NCI-H774 (cell line): ENCODE measurements at regions not wholly inside any gene's neighbourhood (a gene's known extent, or its start where the extent isn't known, plus 50 kb on each side); places are given as distances from the start of the nearest gene placed in this dataset.
"Not testable (repeated sequence)": the region's sequence is repeated elsewhere in the genome, so short reads cannot be mapped to it uniquely, and the experiment has no call there.

ENCODE experiments used
- DNase-seq: peaks from one replicate; lab custom pipeline; 2025; lab: John Stamatoyannopoulos, UW

DNA sequence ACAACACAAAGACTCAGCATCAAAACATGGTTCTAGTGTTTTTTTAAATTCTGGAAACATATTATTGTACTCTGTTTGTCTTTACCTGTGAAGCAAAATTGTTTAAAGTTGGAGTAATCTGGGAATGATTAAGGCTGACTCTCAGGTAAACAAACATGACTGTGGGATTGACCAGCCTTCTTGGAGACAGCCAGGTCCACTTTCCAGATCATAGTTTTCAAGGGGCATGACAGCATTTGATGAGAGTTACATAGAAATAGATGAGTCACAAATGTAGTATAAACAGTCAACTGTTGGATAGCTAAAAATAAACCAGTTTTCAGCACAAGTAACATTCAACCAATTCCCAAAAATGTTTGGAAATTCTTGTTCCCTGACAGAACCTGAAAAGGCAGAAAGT is 1680.9 kb downstream of the OLFM4 start:
- no peak for DNase-seq

DNA sequence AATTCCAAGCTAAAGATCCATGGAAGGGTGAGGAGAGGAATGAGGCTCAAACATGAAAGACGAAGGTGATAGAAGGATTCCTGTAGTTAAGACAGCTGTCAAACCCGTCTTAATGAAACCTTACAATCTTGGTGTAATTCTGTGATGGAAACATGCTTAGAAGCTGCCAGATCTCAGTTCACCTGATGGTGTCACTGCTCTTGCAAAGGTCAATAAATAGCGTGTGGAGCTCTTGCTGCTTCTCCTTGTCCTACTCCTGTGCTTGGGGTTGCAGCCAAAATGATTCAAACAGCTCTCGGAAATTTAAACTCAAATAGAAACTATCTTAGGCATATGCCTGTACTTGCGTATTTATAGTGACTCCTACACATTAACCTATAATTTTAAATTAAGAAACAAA is 1705.0 kb downstream of the OLFM4 start:
- no peak for DNase-seq

DNA sequence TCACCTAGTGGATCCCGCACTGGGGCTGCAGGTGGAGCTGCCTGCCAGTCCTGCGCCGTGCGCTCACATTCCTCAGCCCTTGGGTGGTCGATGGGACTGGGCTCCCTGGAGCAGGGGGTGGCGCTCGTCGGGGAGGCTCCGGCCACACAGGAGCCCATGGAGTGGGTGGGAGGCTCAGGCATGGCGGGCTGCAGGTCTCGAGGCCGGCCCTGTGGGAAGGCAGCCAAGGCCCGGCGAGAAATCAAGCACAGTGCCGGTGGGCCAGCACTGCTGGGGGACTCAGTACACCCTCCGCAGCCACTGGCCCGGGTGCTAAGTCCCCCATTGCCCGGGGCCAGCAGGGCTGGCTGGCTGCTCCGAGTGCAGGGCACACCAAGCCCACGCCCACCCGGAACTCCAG is 1708.6 kb downstream of the OLFM4 start:
- DNase-seq: not testable (repeated sequence)

DNA sequence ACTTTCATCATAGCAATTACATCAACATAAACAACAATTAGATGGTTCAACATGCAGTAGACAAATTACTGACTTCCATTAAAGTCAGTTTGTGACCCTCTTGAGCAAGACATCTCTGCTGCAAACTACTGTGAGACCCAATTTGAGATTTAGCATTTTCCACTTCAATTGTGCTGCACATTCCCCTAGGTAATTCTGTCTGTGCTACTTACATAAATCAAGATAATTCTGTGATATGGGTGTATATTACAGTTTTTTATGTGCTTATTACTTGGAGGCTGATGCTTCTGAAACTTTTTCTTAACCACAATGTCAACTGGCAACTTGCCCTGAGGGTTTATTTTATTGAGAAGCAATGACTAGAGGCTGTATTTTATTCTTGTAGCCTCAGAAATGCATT is 1714.4 kb downstream of the OLFM4 start:
- no peak for DNase-seq

DNA sequence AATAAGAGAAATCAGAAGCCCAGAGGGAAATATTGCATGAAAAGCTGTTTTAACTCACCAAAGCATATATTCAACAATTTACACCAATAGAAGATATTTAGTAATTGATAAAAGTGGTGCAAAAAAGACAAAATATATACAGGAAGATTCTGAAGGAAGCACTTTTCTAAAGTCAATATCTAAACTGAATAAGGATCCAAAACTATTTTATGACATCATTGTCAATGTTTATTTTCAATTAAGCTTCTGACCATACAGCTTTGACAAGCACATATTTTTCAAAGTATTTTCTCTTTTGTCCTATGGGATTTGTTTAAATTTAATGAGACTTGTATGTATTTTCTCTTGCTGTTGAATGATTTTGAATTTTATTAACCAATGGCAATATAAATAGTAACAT is 1716.1 kb downstream of the OLFM4 start:
- no peak for DNase-seq

DNA sequence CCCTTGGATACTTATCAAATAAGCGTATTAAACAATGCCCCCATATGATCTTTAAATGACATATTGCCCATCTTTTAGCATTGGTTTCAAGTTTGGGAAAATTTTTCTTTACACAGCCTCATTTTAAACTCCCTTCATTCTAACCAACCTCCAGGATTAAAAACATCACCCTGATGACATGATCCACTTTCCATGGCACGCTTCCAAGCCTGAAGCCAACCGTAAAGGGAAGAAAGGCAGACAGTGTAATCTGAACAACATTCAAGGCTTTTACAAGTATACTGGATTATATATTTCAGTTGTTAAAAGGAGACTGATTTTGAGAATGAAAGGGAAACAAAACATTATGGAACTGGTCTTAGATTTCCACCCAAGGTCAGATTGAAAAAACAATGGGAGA is 1721.9 kb downstream of the OLFM4 start:
- DNase-seq: no peak

DNA sequence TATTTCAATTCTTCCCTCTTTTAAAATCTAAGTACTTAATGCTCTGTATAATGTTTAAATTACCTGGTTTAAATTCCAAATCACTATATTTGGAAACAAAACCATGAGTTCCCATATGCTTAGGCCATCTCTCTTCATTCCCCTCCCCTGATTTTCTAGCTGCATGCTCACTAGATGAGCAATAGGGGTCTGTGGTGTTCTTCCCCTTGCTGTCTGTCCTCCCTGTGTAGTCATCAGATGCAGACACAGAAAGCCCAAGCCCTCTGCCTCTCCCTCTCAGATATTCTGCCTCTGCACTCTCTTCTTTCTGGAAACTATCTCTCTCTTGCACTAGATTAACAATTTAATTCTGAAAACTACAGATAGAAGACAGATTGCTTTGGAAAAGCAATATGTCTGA is 1730.2 kb downstream of the OLFM4 start:
- DNase-seq: no peak

DNA sequence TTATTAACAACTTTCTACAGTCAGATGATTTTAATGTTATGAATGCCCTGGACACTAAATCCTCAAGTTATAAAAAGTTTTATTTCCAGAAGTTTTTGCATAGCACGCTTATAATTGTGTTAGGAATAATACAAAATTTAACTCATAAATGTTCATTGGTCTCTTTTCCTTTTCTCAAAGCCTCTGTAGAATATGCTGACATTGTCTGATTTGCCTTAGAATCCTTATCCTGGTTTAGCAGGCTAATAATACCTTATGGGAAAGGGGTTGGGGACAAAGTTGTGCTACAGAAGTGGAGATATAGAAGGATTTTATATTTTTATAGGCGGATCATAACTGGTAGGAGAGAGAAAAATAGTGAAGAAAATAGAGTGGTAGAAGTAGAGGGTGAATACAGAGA is 1739.6 kb downstream of the OLFM4 start:
- DNase-seq: no peak

DNA sequence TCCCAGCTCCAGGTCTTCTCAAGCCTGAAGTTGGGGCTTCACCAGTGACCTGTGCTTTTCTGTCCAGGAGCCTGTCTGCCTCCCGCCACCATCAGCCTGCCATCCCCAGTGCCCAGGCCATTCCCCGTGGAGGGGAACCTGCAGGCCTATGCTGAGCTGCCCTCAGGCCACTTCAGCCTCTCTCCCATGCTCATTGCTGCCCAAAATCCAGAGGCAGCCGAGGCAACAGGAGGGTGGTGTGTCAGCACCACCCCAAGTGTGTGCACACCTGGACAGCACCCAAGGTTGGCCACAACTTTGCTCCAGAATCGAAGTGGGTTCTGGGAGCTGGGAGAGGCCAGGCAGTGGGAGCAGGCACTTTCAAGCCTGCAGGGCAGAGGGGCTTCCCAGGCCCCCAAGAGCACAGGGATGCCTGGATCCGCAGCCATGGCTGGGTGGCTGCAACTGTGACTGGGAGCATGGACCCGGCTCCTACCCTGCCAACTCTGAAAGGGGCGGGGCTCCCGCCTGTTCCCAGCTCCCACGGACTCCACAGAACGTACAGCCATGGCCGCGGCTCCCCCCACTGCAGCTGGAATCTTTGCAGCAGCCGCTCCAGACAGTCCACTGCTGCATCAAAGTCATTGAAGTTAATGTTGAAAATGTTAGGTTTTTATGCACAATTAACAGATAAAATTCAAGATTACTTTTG is 1747.0 kb downstream of the OLFM4 start:
- no peak for DNase-seq

DNA sequence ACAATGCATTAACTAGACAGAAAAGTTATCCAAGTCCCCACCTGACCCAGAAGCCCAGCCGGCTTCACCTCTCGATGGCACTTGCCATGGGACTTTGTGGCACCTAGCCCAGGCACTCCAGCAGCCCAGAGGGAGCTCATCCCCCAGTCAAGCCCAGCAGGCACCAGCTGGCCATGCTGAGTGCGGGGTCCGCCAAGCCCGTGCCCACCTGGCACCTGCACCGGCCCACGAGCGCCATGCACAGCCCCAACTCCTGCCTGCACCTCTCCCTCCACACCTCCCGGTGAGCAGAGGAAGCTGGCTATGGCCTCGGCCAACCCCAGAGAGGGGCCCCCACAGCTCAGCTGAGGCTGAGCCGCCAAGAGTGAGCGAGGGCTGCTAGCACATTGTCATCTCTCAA is 1759.1 kb downstream of the OLFM4 start:
- no peak for DNase-seq

DNA sequence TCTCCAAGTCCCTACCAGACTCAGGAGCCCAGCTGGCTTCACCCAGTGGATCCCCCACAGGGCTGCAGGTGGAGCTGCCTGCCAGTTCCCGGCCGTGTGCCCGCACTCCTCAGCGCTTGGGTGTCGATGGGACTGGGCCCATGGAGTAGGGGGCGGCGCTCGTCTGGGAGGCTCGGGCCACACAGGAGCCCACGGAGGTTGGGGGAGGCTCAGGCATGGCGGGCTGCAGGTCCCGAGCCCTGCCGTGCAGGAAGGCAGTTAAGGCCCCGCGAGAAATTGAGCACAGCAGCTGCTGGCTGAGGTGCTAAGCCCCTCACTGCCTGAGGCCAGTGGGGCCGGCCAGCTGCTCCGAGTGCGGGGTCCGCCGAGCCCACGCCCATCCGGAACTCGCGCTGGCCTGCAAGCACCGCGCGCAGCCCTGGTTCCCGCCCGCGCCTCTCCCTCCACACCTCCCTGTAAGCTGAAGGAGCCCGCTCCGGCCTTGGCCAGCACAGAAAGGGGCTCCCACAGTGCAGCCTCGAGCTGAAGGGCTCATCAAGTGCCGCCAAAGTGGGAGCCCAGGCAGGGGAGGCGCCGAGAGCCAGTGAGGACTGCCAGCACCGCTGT is 1771.1 kb downstream of the OLFM4 start:
- DNase-seq: no peak

DNA sequence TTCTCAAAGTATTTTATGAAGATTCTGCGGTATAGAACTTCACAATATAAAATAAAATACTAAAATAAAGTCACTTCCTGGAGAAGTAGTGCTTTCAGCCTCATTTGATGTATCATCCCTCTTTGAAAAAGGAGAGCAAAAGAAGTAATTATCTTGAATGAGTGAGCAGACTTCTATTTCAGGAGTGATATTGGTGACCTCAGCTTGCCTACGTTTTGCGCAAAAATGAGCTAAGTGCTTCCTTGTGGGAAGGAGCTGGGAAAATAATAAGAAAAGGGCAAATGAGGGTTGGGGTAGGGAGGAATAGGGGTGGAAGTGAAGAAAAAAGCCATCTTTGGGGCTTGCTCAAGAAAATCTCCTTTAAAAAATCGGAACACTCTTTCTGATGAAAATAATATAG is 1773.6 kb downstream of the OLFM4 start:
- no peak for DNase-seq

DNA sequence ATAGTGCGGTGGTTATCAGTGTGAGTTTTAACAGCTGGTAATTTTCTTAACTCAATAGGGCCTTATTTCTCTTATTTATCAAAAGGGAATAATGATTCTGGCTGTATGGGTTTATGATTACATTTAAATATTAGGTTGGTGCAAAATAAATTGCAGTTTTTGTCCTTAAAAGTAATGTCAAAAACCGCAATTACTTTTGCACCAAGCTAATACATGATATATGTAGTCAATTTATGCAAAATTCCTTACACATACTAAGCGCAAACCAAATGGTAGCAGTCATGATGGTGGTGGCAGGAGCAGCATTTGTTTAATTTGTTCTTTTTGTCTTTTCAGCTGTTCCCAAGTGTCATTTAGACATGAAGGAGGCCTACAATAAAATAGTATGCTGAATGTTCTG is 1777.1 kb downstream of the OLFM4 start:
- DNase-seq: no peak

DNA sequence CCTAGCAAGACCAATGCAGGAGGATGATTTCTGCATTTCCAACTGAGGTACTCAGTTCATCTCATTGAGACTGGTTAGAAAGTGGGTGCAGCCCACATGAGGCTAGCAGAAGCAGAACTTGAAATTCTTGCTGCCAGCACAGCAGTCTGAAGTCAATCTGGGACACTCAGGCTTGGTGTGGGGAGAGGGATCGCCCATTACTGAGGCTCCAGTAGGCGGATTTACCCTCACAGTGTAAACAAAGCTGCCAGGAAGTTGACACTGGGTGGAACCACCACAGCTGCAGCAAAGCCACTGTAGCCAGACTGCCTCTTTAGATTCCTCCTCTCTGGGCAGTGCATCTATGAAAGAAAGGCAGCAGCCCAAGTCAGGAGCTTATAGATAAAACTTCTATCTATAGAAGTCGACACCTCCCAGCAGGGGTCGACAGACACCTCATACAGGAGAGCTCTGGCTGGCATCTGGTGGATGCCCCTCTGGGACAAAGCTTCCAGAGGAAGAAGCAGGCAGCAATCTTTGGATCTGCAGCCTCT is 1793.4 kb downstream of the OLFM4 start:
- DNase-seq: not testable (repeated sequence)

DNA sequence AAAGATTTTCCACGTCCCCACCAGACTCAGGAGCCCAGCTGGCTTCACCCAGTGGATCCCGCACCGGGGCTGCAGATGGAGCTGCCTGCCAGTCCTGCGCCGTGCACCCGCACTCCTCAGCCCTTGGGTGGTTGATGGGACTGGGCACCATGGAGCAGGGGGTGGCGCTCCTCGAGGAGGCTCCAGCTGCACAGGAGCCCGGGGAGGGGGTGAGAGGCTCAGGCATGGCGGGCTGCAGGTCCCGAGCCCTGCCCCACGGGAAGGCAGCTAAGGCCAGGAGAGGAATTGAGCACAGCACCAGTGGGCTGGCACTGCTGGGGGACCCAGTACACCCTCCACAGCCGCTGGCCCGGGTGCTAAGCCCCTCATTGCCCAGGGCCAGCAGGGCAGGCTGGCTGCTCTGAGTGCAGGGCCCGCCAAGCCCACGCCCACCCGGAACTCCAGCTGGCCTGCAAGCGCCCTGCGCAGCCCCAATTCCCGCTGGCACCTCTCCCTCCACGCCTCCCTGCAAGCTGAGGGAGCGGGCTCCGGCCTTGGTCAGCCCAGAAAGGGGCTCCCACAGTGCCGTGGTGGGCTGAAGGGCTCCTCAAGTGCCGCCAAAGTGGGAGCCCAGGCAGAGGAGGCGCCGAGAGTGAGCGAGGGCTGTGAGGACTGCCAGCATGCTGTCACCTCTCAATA is 1800.9 kb downstream of the OLFM4 start:
- DNase-seq: not testable (repeated sequence)

DNA sequence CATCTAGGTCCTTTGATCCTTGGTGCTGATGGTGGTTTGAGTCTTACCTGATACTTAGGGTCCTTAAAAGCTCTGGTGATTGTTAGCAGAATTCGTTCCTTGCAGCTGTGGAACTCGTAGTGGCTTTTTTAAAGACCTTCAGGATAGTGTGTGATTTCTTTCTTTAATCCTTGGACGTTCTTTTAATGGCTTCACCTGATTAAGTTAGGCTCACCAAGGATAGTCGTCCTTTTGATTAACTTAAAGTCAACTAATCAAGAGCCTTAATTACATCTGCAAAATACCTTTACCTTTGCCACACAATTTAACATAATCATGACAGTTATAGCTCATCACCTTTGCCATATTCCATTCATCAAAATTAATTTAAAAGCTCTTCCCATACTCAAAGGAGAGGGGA is 1807.7 kb downstream of the OLFM4 start:
- DNase-seq: no peak

DNA sequence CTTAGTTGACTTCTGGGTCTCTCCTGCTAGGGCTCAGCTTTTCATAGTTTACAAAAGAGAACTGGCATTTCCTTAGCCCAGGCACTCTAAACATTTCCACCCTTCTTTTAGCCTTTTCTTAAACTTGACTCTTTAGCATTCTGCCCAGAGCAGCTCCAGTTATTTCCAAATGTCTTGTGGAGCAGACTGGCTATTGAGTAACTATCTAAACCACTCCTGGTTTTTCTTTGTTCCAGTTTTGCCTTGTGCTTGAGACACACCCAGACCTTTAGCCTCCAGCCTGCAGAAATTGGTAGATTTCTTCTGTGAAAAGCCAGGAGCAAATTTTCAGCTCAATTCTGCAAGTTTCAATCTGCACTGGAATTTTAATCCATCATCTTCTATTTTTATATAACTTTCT is 1813.1 kb downstream of the OLFM4 start:
- DNase-seq: no peak

DNA sequence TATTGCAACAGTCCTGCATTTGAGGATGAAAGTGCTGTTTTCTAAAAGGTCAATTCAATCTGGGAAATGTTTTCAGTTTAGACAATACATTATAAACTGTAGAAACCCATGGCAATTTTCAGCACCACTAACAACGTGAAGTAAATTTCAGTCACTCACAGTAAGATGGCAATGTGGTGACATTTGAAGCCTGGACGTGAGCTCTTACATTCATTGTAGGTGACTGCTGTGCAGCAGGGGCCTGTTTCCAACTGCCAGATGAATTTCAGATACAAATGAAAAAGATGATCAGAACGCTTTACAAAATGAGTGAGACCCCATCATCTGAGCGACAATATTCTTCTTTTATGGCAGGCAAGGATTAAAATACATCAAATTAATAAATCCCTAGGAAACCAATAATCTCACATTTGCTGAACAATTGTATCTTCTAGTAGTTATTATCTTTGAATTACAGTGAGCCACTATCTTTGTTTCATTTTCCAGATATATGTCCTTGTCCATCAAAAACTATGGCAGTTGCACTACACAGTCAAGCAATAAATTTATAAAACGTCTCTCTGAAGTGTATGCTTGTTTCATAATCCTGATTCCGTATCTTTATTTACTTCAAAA is 1816.8 kb downstream of the OLFM4 start:
- no peak for DNase-seq

DNA sequence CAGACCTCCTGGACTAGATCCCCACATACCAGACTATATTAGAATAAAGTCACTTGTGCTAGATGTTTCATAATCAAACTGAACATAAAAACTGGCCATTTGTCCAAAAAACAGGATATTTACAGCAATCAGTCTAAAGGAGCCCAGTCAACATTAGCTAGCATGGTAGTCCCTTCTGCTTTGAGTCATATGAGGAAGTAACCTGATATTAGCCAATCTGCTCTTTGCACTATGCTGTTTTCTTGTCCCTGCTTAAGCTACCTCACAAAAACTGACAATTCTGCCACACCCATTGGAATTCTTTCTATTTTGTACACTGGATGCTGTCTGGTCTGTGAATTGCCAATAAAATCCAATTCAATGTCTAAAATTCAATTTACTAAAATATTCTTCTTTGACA is 1824.2 kb downstream of the OLFM4 start:
- DNase-seq: no peak

DNA sequence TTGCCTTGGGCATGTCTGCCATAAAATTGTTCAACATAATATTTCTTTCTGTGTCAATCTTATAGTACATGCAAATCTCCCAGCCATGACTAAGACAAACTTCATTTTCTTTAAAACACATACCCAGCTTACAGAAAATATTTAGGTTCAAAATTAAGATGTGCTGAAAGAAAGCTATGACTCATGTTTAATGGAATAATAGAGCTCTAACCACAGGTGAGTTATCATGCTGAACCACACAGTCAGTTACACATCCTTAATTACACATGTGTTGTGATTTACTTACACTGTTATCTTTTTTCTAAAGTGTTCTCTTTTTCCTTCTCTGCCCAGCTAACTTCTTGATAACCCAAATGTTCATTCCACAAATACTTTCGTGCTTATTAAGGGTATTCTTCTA is 1831.2 kb downstream of the OLFM4 start:
- DNase-seq: no peak

DNA sequence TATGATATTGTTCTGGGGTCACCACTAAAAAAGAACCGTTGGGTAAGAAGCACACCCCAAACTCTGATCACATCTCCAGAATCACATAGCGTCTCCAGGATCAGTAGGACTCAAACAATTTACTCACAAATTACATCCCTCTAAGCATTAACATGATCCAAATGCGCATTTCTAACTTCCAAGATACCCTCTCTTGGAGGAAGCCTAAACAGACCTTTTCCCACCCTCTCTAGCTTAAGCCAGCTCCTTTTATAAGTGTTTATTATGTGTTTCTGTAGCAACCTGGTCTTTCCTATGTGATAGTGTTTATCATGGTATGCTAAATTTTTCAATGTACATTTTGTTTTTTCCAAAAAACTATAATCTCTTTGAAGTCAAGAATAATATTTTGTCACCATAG is 1846.5 kb downstream of the OLFM4 start:
- DNase-seq: no peak

DNA sequence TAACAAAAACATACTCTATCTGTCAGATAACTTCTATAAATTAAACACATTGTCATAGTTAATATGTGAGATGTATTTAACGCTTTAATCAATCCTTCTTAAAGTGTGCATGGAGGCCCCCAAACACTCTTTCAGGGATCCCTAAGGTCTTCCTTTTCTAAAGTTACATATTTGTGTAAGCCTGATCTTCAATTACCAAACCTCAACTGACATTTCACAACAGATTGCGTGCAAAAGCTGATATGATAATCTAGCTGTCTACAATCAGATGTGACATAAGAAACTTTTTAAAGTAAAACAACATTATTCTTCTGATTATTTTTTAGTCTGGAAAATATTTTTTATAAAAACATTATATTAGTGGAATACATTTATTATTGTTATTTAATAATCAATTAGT is 1850.4 kb downstream of the OLFM4 start:
- no peak for DNase-seq

DNA sequence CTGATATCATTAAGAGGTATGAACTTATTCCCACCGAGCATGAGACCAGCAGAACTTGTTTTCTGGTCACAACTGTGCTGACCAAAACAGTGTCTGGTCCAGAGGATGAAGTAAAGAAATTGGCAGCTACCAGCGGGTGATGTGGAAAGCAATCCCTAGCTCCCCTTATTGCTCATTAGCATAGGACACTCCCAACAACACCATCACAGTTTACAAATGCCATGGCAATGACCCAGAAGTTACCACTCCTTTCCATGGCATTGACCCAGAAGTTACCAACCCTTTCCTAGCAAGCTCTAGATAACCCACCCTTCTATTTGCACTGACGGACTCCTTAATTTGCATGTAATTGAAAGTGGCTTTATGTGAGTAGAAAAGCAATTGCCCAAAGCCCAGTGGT is 1856.1 kb downstream of the OLFM4 start:
- DNase-seq: no peak
